D721Med (cell line): ENCODE measurements at regions not wholly inside any gene's neighbourhood (a gene's known extent, or its start where the extent isn't known, plus 50 kb on each side); places are given as distances from the start of the nearest gene placed in this dataset.
"Not testable (repeated sequence)": the region's sequence is repeated elsewhere in the genome, so short reads cannot be mapped to it uniquely, and the experiment has no call there.

Source experiments
- DNase-seq: peaks from one replicate; pipeline ENCODE4 v3.0.0; 2011; ENCODE audit warnings: low spot score; ENCODE audit not compliant: insufficient read length
- FAIRE-seq: peaks from 2 replicates; lab custom pipeline; 2011; peaks lifted over from hg19 to GRCh38; lab: Jason Lieb, UNC
- CTCF ChIP-seq: IDR thresholded peaks from 2 replicates; pipeline ENCODE4 v1.5.1; 2012; ENCODE audit warnings: mild to moderate bottlenecking, control low read depth; ENCODE audit not compliant: insufficient read depth; ENCODE audit errors: missing control alignments

DNA sequence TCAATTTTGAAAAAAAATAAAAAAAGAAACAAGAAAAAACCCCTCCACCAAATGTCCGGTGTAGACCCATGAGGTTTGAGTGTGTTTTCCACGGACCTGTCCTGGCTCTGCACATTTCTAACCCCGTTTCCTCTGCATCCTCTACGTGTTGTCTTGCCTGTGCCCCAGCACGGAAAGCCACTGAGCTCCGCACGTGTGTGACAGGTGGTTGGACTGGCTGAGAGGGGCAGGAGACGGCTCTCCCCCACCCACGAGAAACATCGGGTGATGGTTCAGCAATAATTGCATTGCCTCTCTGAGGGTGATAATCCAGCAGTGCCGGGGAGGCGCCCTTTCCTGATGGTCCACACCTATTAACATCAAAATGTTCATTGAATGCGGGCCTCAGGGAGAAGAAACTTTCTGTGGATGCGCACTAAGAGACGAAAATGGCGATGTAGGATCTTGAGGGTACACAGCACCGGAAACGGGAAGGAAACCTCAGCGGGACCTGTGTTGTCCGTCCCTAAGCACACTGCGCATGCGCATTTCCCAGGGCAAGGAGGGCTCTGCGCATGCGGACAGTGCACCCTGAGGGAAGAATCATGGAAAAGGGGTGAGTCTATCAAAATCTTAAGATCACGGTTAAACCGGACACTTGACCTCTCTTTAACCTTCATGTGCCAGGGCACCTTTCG lies 470.1 kb upstream of the ADARB2 start:
- no peak for FAIRE-seq
- DNase-seq = no peak
- no peak for TF ChIP-seq CTCF

GRCh38 chr10:2205406-2205805 lies 468.1 kb upstream of the ADARB2 start:
- no peak for TF ChIP-seq CTCF
- FAIRE-seq (no peak), DNase-seq (no peak)

DNA sequence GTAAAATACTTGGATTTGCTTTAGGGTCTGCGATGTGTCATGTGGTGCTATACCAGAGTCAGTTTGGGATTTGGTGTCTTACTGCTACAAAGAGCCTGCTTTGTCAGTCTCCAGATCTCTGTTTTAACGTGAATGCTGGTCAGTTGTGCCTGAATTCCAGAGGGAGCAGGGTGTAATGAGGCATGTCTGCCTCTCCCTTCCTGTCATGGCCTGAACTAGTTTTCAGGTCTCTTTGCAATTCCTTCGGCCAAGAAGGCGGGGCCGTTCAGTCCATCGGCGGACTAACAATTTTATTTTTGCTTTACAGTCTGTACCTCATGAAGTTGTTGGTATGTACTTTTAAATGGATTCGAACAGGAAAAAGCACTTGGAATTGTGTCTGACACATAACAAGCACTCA lies 465.1 kb upstream of the ADARB2 start:
- TF ChIP-seq CTCF = no peak
- DNase-seq = no peak
- FAIRE-seq = no peak

DNA sequence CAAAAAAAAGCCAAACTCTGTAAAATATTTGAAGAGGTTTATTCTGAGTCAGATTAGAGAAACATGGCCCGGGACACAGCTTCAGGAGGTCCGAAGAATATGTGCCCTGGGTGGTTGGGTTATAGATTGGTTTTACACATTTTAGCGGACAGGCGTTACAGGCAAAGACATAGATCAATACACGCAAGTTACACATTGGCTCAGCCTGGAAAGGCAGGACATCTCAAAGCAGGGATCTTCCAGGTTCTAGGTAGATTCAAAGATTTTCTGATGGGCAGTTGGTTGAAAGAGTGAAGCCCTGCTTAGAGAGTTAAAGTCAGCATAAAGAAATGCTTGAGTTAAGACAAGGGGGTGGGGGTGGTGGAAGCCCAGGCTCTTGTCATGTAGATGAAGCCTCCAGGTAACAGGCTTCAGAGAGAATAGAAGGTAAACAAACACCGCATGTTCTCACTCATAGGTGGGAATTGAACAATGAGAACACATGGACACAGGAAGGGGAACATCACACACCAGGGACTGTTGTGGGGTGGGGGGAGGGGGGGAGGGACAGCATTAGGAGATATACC lies 464.3 kb upstream of the ADARB2 start:
- no peak for TF ChIP-seq CTCF
- FAIRE-seq (no peak), DNase-seq (no peak)

GRCh38 chr10:2197663-2198062 lies 460.3 kb upstream of the ADARB2 start:
- TF ChIP-seq CTCF = no peak
- DNase-seq = no peak
- FAIRE-seq = no peak

GRCh38 chr10:2196272-2196671 lies 458.9 kb upstream of the ADARB2 start:
- no peak for TF ChIP-seq CTCF
- DNase-seq (no peak), FAIRE-seq (no peak)

- FAIRE-seq, DNase-seq: not testable (repeated sequence)
Measured at GRCh38 chr10:2189356-2189755, 452.0 kb upstream of the ADARB2 start.
